ENCODE measurements at regions not wholly inside any gene's neighbourhood (a gene's known extent, or its start where the extent isn't known, plus 50 kb on each side); places are given as distances from the start of the nearest gene placed in this dataset.

DNA sequence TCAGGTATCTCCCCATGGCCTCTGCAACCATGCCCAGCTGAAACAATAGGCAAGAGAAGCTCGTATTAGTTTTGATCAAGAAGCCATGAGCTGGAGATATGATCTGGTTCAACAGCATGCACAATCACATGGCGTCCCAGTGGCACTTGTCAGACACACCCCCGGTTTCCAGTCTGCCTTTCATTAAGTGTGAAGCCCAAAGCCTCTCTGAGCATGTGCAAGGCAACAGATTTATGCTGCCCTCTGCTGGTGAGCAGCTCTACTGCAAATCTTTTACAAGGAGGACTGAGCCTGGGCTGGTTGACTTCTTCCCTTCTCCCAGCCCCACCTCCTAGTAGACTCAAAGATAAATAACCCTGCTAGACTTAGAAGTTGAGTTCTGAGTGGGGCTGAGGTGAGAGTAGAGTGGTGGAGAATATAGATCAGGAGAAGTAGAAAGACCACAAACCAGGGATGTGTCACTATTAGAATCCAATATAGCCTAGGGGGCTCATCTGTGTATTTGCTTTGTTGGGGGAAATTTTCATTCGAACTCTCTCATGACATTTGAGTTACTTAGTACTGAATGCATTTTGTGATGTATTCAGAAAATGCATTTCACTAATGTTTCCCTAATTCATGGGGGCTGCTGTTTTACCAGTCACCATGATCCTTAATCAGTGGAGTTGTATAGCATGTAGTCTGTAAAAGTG lies 53.7 kb upstream of the MBIP start:
- intact Hi-C loops (cut with micrococcal nuclease) = loop anchor here (1.0 kb wide), 2 partner anchors 269 to 304 kb away; no protein-coding TSS in a partner anchor
- Histone ChIP-seq H3K4me2 (ENCODE audit: low read length) (no peak overlapping the region), H3K27ac (ENCODE audit: low read depth, low read length) (no peak overlapping the region), H3K9me2 (ENCODE audit: insufficient read depth) (no peaks in the 10 kb centered on the region), H4K20me1 (ENCODE audit: insufficient read depth) (no peaks in the 10 kb centered on the region), H3K9ac (ENCODE audit: low read length) (no peak overlapping the region), H3K4me1 (ENCODE audit: control insufficient read depth in 1 of 2, insufficient read depth in 2 of 2, low read length in 2 of 2) (no peaks in the 10 kb centered on the region), H3K4me3 (replicated peaks in 1 of 2; ENCODE audit: low read depth in 1 of 2, low read length in 2 of 2) (no peak overlapping the region), H3K36me3 (ENCODE audit: control insufficient read depth in 1 of 2, insufficient read depth in 2 of 2, low read length in 2 of 2) (no peaks in the 10 kb centered on the region), H3K9me3 (ENCODE audit: control insufficient read depth in 1 of 2, insufficient read depth in 1 of 2, low read depth in 1 of 2, low read length in 2 of 2) (no peaks in the 10 kb centered on the region), H3K79me2 (ENCODE audit: insufficient read depth, low read length) (no peaks in the 10 kb centered on the region), H2AFZ (ENCODE audit: low read depth, low read length, poor library complexity, severe bottlenecking) (no peak overlapping the region), H3K27me3 (ENCODE audit: insufficient read depth, low read length) (no peaks in the 10 kb centered on the region)
- POLR2A ChIA-PET = interaction anchor here (1.3 kb wide), 1 partner anchor 269 kb away, joined by 3 read pairs; no protein-coding TSS in a partner anchor
- no TSS peak for BruUV-seq (replicated peaks)
- RAD21 ChIA-PET (ENCODE audit: low non-redundant PET in 1 of 2, low total read pairs in 2 of 2, uncharacterized antibody in 2 of 2, unreplicated experiment in 2 of 2) = interaction anchor here in 1 of 2 experiments (0.7 to 1.1 kb wide), 2 partner anchors 108 to 303 kb away, joined by 3 to 4 read pairs; no protein-coding TSS in a partner anchor
- DNase-seq (ENCODE audit: low read depth, low spot score) (peak; percentile 82), ATAC-seq (peak; percentile 100)
- CTCF ChIA-PET = interaction anchor here (0.9 to 2.4 kb wide), 15 partner anchors 8 to 304 kb away, joined by 3 to 29 read pairs (median 4); no protein-coding TSS in a partner anchor
- TF ChIP-seq SRF (IDR thresholded peaks at IDR 0.05; ENCODE audit: low read depth) (no peak), POLR2AphosphoS5 (IDR thresholded peaks at IDR 0.05; ENCODE audit: low read depth, low read length) (no peak), TCF7L2 (IDR thresholded peaks at IDR 0.05; ENCODE audit: borderline replicate concordance, extremely low read depth, insufficient read depth, insufficient read length) (no peak), SP1 (IDR thresholded peaks at IDR 0.05; ENCODE audit: low read depth) (no peak), ZNF274 (IDR thresholded peaks at IDR 0.05; ENCODE audit: low read depth, low read length) (no peak), CEBPB (IDR thresholded peaks at IDR 0.05; ENCODE audit: low read depth) (no peak), EZH2phosphoT487 (IDR thresholded peaks at IDR 0.05; ENCODE audit: borderline replicate concordance) (no peak), ZFX (IDR thresholded peaks at IDR 0.05) (no peak), JUND (IDR thresholded peaks at IDR 0.05) (no peak), EZH2 (IDR thresholded peaks at IDR 0.05) (no peak), SIN3A (IDR thresholded peaks at IDR 0.05; ENCODE audit: low read depth) (no peak), POLR2A (IDR thresholded peaks at IDR 0.05; ENCODE audit: borderline replicate concordance, extremely low read depth, insufficient read depth, insufficient read length) (no peak), YY1 (IDR thresholded peaks at IDR 0.05; ENCODE audit: extremely low read depth, insufficient replicate concordance, low read depth, low read length) (no peak), ELF1 (IDR thresholded peaks at IDR 0.05; ENCODE audit: borderline replicate concordance, low read depth) (no peak), EGR1 (IDR thresholded peaks at IDR 0.05; ENCODE audit: low read depth) (no peak), CBX3 (IDR thresholded peaks at IDR 0.05; ENCODE audit: low read depth) (peak; percentile 80), FOSL1 (IDR thresholded peaks at IDR 0.05; ENCODE audit: low read depth) (no peak), RAD21 (IDR thresholded peaks at IDR 0.05; ENCODE audit: low read depth) (peak; percentile 76)
- TF ChIP-seq, protein P1, sequence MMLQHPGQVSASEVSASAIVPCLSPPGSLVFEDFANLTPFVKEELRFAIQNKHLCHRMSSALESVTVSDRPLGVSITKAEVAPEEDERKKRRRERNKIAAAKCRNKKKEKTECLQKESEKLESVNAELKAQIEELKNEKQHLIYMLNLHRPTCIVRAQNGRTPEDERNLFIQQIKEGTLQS (IDR thresholded peaks at IDR 0.05) = no peak
- TF ChIP-seq, protein P2, sequence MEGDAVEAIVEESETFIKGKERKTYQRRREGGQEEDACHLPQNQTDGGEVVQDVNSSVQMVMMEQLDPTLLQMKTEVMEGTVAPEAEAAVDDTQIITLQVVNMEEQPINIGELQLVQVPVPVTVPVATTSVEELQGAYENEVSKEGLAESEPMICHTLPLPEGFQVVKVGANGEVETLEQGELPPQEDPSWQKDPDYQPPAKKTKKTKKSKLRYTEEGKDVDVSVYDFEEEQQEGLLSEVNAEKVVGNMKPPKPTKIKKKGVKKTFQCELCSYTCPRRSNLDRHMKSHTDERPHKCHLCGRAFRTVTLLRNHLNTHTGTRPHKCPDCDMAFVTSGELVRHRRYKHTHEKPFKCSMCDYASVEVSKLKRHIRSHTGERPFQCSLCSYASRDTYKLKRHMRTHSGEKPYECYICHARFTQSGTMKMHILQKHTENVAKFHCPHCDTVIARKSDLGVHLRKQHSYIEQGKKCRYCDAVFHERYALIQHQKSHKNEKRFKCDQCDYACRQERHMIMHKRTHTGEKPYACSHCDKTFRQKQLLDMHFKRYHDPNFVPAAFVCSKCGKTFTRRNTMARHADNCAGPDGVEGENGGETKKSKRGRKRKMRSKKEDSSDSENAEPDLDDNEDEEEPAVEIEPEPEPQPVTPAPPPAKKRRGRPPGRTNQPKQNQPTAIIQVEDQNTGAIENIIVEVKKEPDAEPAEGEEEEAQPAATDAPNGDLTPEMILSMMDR (IDR thresholded peaks at IDR 0.05 in 2 of 3, conservative IDR thresholded peaks at IDR 0.05 in 1 of 3; ENCODE audit: borderline replicate concordance in 1 of 3, insufficient read depth in 1 of 3, low read depth in 2 of 3, low read length in 2 of 3) = peak; percentile 73 to 93 (median 90)
- TF ChIP-seq, protein P3, sequence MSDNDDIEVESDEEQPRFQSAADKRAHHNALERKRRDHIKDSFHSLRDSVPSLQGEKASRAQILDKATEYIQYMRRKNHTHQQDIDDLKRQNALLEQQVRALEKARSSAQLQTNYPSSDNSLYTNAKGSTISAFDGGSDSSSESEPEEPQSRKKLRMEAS (IDR thresholded peaks at IDR 0.05) = peak; percentile 96
- TF ChIP-seq, protein P4, sequence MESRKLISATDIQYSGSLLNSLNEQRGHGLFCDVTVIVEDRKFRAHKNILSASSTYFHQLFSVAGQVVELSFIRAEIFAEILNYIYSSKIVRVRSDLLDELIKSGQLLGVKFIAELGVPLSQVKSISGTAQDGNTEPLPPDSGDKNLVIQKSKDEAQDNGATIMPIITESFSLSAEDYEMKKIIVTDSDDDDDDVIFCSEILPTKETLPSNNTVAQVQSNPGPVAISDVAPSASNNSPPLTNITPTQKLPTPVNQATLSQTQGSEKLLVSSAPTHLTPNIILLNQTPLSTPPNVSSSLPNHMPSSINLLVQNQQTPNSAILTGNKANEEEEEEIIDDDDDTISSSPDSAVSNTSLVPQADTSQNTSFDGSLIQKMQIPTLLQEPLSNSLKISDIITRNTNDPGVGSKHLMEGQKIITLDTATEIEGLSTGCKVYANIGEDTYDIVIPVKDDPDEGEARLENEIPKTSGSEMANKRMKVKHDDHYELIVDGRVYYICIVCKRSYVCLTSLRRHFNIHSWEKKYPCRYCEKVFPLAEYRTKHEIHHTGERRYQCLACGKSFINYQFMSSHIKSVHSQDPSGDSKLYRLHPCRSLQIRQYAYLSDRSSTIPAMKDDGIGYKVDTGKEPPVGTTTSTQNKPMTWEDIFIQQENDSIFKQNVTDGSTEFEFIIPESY (IDR thresholded peaks at IDR 0.05; ENCODE audit: extremely low read depth, insufficient replicate concordance, low read length) = no peak

Measured in HCT116 (cell line).